Neural cell (in vitro differentiated cells): ENCODE measurements at regions not wholly inside any gene's neighbourhood (a gene's known extent, or its start where the extent isn't known, plus 50 kb on each side); places are given as distances from the start of the nearest gene placed in this dataset.

Source experiments
- EP300 ChIP-seq: fragments of 450-650 bp; conservative IDR thresholded peaks from 2 replicates; pipeline ENCODE4 v1.6.1; 2014; ENCODE audit warnings: antibody characterized with exemption, mild to moderate bottlenecking, moderate library complexity; ENCODE audit not compliant: poor library complexity, severe bottlenecking
- EZH2 ChIP-seq: fragments of 200-600, 300-800 bp; shearing (Covaris generic), sonication (generic); IDR thresholded peaks from 2 replicates; pipeline ENCODE4 v1.6.1; 2014; ENCODE audit warnings: antibody characterized with exemption, low read length, borderline replicate concordance, mild to moderate bottlenecking; ENCODE audit not compliant: insufficient read depth, poor library complexity, severe bottlenecking
- MXI1 ChIP-seq: fragments of 450-650 bp; conservative IDR thresholded peaks from 2 replicates; pipeline ENCODE4 v1.6.1; 2014; ENCODE audit warnings: antibody characterized with exemption, mild to moderate bottlenecking; ENCODE audit not compliant: poor library complexity, severe bottlenecking
- TF ChIP-seq, protein P1 (sequence below): fragments of 450-650 bp; IDR thresholded peaks from 2 replicates; pipeline ENCODE4 v1.5.1; 2014; ENCODE audit warnings: antibody characterized with exemption, mild to moderate bottlenecking, moderate library complexity; ENCODE audit not compliant: poor library complexity, severe bottlenecking
- TF ChIP-seq, protein P2 (sequence below): IDR thresholded peaks from 2 replicates; pipeline ENCODE4 v1.6.1; 2012; ENCODE audit warnings: borderline replicate concordance

GRCh38 chr11:56887940-56888339 is 100.8 kb upstream of the OR5AK2 start:
- TF ChIP-seq, protein P1, sequence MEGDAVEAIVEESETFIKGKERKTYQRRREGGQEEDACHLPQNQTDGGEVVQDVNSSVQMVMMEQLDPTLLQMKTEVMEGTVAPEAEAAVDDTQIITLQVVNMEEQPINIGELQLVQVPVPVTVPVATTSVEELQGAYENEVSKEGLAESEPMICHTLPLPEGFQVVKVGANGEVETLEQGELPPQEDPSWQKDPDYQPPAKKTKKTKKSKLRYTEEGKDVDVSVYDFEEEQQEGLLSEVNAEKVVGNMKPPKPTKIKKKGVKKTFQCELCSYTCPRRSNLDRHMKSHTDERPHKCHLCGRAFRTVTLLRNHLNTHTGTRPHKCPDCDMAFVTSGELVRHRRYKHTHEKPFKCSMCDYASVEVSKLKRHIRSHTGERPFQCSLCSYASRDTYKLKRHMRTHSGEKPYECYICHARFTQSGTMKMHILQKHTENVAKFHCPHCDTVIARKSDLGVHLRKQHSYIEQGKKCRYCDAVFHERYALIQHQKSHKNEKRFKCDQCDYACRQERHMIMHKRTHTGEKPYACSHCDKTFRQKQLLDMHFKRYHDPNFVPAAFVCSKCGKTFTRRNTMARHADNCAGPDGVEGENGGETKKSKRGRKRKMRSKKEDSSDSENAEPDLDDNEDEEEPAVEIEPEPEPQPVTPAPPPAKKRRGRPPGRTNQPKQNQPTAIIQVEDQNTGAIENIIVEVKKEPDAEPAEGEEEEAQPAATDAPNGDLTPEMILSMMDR: no peak
- TF ChIP-seq, protein P2, sequence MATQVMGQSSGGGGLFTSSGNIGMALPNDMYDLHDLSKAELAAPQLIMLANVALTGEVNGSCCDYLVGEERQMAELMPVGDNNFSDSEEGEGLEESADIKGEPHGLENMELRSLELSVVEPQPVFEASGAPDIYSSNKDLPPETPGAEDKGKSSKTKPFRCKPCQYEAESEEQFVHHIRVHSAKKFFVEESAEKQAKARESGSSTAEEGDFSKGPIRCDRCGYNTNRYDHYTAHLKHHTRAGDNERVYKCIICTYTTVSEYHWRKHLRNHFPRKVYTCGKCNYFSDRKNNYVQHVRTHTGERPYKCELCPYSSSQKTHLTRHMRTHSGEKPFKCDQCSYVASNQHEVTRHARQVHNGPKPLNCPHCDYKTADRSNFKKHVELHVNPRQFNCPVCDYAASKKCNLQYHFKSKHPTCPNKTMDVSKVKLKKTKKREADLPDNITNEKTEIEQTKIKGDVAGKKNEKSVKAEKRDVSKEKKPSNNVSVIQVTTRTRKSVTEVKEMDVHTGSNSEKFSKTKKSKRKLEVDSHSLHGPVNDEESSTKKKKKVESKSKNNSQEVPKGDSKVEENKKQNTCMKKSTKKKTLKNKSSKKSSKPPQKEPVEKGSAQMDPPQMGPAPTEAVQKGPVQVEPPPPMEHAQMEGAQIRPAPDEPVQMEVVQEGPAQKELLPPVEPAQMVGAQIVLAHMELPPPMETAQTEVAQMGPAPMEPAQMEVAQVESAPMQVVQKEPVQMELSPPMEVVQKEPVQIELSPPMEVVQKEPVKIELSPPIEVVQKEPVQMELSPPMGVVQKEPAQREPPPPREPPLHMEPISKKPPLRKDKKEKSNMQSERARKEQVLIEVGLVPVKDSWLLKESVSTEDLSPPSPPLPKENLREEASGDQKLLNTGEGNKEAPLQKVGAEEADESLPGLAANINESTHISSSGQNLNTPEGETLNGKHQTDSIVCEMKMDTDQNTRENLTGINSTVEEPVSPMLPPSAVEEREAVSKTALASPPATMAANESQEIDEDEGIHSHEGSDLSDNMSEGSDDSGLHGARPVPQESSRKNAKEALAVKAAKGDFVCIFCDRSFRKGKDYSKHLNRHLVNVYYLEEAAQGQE: no peak
- TF ChIP-seq EP300 (no peak), EZH2 (no peak), MXI1 (no peak)
